ENCODE measurements at regions not wholly inside any gene's neighbourhood (a gene's known extent, or its start where the extent isn't known, plus 50 kb on each side); places are given as distances from the start of the nearest gene placed in this dataset.

- Histone ChIP-seq H3K4me2 (ENCODE audit: low read depth, low read length, poor library complexity, severe bottlenecking) (no peak overlapping the region), H3K9me3 (ENCODE audit: insufficient read depth, low read length) (no peaks in the 10 kb centered on the region), H3K27me3 (ENCODE audit: low read length) (no peaks in the 10 kb centered on the region), H3K79me2 (ENCODE audit: insufficient read depth, low read length) (peaks cover 88% of the 10 kb centered on the region), H4K20me1 (ENCODE audit: low read depth, low read length) (0 out of 2 replicates have a peak, but pooled peaks cover 4% of the 10 kb centered on the region), H3K4me3 (ENCODE audit: insufficient read depth, low read length, poor library complexity, severe bottlenecking) (no peak overlapping the region), H3K9ac (ENCODE audit: low read length) (no peak overlapping the region), H3F3A (ENCODE audit: insufficient read depth) (peaks cover 16% of the 10 kb centered on the region; the same call in 1 of the 2 replicates), H3K27ac (ENCODE audit: low read depth, low read length) (no peak overlapping the region), H2AFZ (ENCODE audit: low read depth, low read length, severe bottlenecking) (no peak overlapping the region), H3K36me3 (ENCODE audit: low read length) (peaks cover 59% of the 10 kb centered on the region), H3K9me2 (replicated peaks; ENCODE audit: insufficient read depth, low read length) (no peaks in the 10 kb centered on the region)
- TF ChIP-seq CTCF (IDR thresholded peaks at IDR 0.05; ENCODE audit: insufficient read depth, low read length, poor library complexity, severe bottlenecking) (no peak), EZH2phosphoT487 (conservative IDR thresholded peaks at IDR 0.05; ENCODE audit: low read length) (no peak)
Measured at GRCh38 chr1:198887866-198888265, 249.0 kb downstream of the PTPRC start.

- H3K4me2 ChIP-seq (ENCODE audit: low read depth, low read length, poor library complexity, severe bottlenecking) = no peak overlapping the region
Measured at GRCh38 chr1:198888379-198888943, 249.6 kb downstream of the PTPRC start.

GRCh38 chr1:198889101-198889500 lies 250.3 kb downstream of the PTPRC start:
- no peaks in the 10 kb centered on the region for H3K9me3 ChIP-seq (ENCODE audit: insufficient read depth, low read length)
- H3K4me2 ChIP-seq (ENCODE audit: low read depth, low read length, poor library complexity, severe bottlenecking) = no peak overlapping the region
- no peak for TF ChIP-seq CTCF (IDR thresholded peaks at IDR 0.05; ENCODE audit: insufficient read depth, low read length, poor library complexity, severe bottlenecking)
- no peak for TF ChIP-seq EZH2phosphoT487 (conservative IDR thresholded peaks at IDR 0.05; ENCODE audit: low read length)
- H2AFZ ChIP-seq (ENCODE audit: low read depth, low read length, severe bottlenecking) = no peak overlapping the region
- H3K9ac ChIP-seq (ENCODE audit: low read length) = no peak overlapping the region
- H3F3A ChIP-seq (ENCODE audit: insufficient read depth) = peaks cover 19% of the 10 kb centered on the region; the same call in 1 of the 2 replicates
- H3K79me2 ChIP-seq (ENCODE audit: insufficient read depth, low read length) = peaks cover 88% of the 10 kb centered on the region
- peaks cover 56% of the 10 kb centered on the region for H3K36me3 ChIP-seq (ENCODE audit: low read length)
- H3K9me2 ChIP-seq (replicated peaks; ENCODE audit: insufficient read depth, low read length) = no peaks in the 10 kb centered on the region
- 0 out of 2 replicates have a peak, but pooled peaks cover 4% of the 10 kb centered on the region for H4K20me1 ChIP-seq (ENCODE audit: low read depth, low read length)
- H3K4me3 ChIP-seq (ENCODE audit: insufficient read depth, low read length, poor library complexity, severe bottlenecking) = no peak overlapping the region
- H3K27ac ChIP-seq (ENCODE audit: low read depth, low read length) = no peak overlapping the region
- H3K27me3 ChIP-seq (ENCODE audit: low read length) = no peaks in the 10 kb centered on the region

More at GRCh38 chr1:198888379-198888943, 249.6 kb downstream of the PTPRC start:
- Histone ChIP-seq H4K20me1 (ENCODE audit: low read depth, low read length) (0 out of 2 replicates have a peak, but pooled peaks cover 4% of the 10 kb centered on the region), H3F3A (ENCODE audit: insufficient read depth) (peaks cover 19% of the 10 kb centered on the region; the same call in 1 of the 2 replicates), H3K4me3 (ENCODE audit: insufficient read depth, low read length, poor library complexity, severe bottlenecking) (no peak overlapping the region), H2AFZ (ENCODE audit: low read depth, low read length, severe bottlenecking) (no peak overlapping the region), H3K79me2 (ENCODE audit: insufficient read depth, low read length) (peaks cover 88% of the 10 kb centered on the region), H3K27me3 (ENCODE audit: low read length) (no peaks in the 10 kb centered on the region), H3K27ac (ENCODE audit: low read depth, low read length) (no peak overlapping the region), H3K36me3 (ENCODE audit: low read length) (peaks cover 56% of the 10 kb centered on the region), H3K9me3 (ENCODE audit: insufficient read depth, low read length) (no peaks in the 10 kb centered on the region), H3K9me2 (replicated peaks; ENCODE audit: insufficient read depth, low read length) (no peaks in the 10 kb centered on the region), H3K9ac (ENCODE audit: low read length) (no peak overlapping the region)
- TF ChIP-seq EZH2phosphoT487 (conservative IDR thresholded peaks at IDR 0.05; ENCODE audit: low read length) (no peak), CTCF (IDR thresholded peaks at IDR 0.05; ENCODE audit: insufficient read depth, low read length, poor library complexity, severe bottlenecking) (no peak)
